ENCODE measurements at regions not wholly inside any gene's neighbourhood (a gene's known extent, or its start where the extent isn't known, plus 50 kb on each side); places are given as distances from the start of the nearest gene placed in this dataset.

GRCh38 chr5:158559643-158560042, 540.1 kb downstream of the EBF1 start:
- no peak for DNase-seq (ENCODE audit: low read depth in 3 of 3, low spot score in 2 of 3)

DNA sequence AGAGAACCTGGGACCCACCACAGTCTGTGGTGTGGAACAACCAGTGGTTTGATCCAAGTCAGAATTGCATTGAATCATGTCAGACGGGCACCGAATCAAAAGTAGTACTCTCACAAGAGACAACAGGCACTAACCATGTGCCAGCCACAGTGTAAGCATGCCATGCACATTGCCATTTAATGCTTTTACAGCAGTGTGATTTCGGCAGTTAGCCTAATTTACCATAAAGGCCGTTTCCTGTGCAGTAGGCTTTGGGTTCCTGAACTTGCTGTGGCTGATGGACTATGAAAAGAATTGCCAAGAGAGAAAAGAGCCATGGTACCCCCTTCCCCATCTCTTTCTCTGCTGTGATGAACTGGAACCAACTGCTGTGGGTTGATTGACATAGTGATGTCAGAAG, 540.6 kb downstream of the EBF1 start:
- DNase-seq (ENCODE audit: low read depth in 3 of 3, low spot score in 2 of 3), result no peak

DNA sequence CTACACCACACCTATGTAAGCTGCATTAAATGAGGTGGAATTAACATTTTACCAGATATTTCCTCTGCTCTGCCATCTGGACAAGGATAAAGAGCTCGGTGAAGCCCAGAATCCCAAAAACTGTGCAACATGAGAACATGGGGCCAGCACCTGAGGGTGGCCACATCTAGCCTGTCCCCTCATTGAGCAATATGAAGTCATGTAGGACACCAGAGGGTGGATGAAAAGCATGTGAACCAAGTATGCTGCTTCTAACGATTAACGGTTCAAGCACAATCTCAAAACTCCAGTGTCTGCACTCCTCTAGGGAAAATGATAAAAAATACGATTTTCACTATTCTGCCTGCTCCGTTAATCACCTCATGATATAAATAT, 545.8 kb downstream of the EBF1 start:
- DNase-seq (ENCODE audit: low read depth in 3 of 3, low spot score in 2 of 3), result no peak

DNA sequence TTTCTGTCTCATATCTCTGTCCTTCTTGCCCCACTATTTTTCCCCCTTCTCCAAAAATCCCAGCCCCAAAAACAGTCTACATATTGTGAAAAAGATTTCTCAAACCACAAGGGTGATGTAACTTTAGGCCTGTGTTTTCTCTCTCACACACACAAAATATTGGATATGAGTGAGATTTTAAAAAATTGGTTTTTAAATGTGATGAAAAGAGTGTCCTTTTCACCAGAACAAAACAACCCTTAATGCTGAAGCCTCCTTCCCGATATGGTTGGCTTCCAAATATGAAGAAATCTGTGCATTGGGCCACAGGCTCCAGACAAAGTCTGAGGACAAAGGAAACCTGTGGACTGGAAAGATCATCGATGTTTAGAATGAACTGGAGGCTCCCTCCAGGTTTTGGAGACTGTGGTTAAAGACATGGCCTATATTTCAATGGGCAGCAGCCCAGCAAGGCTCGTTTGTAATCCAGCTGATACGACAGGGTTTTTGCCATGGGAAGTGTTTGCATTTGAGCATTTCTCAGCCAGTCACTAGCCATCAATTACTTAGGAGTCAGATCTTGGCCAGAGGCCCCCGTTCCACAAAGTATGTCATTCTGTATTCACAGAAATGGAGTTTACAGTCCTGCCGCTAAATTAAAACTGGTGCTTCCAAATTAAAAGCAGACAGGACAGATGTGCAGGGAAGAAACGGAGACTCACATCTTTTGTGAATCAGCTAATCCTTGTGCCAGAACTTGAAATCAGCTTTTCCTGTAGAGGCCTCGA, 546.3 kb downstream of the EBF1 start:
- no peak for DNase-seq (ENCODE audit: low read depth in 3 of 3, low spot score in 2 of 3)

- DNase-seq (ENCODE audit: low read depth in 3 of 3, low spot score in 2 of 3), result no peak
These were observed 547.5 kb downstream of the EBF1 start for GRCh38 chr5:158552241-158552640.

GRCh38 chr5:158549311-158549710, 550.4 kb downstream of the EBF1 start:
- no peak for DNase-seq (ENCODE audit: low read depth in 3 of 3, low spot score in 2 of 3)

- DNase-seq (ENCODE audit: low read depth in 3 of 3, low spot score in 2 of 3), result no peak
These were observed 553.0 kb downstream of the EBF1 start for GRCh38 chr5:158546748-158547147.

DNA sequence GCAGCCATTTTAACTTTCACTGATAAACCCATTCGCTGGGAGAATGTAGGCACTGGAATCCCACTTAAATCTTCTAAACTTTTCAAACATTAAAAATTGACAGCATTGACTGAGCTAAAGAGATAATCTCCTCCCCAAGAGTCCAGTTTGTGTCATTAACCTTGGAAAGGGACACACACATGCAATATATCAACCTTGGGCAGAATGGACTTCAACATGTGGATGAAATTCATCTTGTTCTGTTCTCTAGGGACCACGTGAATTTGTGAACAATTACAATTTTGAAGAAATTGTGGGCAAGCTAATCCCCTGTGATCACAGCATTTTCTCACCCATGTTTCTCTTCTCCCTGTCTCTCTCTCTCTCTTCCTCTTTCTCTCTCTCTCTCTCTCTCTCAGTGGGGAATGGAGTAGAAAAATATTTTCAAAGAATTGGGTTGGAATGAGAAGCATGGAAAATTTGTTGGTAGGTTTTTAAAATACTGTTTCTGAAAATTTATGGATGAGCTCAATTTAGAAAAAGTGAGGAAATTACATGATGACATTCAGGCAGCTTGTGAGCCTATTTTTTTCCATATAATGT, 553.7 kb downstream of the EBF1 start:
- DNase-seq (ENCODE audit: low read depth in 3 of 3, low spot score in 2 of 3), result no peak

DNA sequence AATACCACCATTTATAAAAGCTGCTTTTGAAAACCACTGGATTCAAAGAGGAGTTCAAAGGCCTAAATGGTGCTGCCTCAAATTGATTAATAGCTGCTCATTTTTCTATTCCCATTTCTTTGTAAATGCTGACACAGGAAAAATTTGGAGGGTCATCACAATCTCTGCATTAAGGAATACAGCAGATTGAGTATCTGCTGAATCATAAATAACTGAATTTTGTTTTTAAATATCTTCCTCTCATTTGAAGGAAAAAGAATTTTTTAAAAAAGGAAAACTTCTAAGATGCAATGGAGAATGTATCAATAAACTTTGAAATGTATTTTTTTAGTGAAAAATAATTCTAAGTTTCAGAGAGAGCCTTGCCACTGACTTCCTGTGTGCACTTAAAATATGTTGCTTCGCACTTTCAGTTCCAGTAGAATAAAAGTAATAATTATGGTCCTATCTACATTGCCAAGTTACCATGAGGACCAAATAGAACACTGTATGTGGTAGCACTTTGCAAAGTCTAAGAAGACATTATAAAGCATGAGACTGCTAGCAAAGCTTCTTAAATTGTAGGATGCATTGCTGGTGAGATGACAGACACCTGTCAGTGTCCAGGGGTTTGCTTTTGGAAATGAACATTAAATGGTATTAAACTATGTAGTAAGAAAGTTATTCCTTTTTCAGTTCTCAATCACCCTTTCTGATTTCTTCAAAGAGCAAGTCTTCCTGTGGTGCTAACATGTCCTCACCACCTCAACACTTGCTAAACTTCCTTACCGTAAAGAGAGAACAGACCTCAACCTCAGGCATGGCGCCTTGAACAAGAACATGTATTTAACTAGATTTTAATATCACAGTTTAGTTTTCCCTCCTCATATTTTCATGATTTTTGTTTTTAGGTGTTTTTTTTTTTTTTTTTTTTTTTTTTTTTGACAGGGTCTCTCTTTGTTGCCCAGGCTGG, 555.1 kb downstream of the EBF1 start:
- no peak for DNase-seq (ENCODE audit: low read depth in 3 of 3, low spot score in 2 of 3)

- no peak for DNase-seq (ENCODE audit: low read depth in 3 of 3, low spot score in 2 of 3)
These were observed 556.0 kb downstream of the EBF1 start for GRCh38 chr5:158543539-158544387.

DNA sequence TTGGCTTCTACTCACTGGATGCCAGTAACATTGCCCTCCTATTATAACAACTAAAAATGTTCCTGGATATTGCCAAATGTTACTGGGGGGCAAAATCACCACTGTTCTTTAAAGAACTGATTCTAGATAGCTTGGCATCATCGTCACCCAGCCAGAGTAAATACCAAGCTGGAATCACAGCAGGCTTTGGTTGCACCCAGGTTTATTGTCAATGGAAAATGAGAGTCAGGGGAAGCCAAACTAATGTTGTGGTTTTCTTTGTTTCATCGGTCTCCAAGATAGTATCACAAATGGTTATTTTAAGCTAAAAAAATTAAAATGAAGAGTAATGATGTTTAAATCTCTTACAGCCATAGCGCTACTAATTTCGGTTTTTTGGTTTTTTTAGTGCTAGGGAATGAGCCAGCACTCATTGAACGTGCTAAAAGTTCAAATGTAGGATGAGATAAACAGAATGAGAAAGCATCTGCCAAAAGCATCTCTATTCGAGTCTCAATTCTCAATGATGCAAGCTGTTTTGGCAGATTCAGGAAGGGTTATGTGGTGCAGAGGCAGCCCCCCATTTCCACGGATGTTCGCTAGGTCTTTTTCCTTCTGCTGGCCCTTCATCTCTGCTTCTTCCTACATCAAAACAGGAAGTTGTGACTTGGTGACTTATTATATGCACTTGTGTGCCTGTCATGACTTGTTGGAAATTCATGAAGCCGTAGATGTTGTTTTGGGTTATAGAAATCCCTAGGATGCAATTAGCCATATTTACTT, 558.0 kb downstream of the EBF1 start:
- DNase-seq (ENCODE audit: low read depth in 3 of 3, low spot score in 2 of 3), result no peak

DNA sequence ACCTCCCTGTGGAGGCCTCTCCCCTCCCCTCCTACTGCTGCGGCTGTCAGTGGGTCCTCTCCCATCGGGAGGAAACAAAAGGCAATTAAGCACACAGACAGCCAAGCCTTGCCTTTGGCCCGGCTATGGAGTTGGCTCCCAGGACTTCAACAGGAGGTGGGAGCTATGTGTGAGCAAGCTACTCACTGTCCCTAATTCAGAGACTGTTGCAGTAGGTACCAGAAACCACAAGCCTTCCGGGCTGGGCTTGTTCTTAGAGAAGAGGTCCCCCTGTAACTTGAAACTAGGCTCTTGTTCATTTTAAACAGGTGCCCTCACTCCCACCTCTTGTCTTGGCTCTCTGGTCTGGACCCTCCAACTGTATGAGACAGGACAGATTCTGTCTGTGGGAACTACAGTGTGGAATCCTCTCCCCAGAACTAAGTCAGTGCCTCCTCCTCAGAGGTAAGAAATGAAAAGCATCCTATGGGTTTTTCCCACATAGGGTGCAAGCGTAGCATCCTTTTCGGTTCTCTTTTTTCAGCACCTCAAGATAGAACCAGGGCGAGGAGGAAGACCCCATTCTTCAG, 561.1 kb downstream of the EBF1 start:
- no peak for DNase-seq (ENCODE audit: low read depth in 3 of 3, low spot score in 2 of 3)

DNA sequence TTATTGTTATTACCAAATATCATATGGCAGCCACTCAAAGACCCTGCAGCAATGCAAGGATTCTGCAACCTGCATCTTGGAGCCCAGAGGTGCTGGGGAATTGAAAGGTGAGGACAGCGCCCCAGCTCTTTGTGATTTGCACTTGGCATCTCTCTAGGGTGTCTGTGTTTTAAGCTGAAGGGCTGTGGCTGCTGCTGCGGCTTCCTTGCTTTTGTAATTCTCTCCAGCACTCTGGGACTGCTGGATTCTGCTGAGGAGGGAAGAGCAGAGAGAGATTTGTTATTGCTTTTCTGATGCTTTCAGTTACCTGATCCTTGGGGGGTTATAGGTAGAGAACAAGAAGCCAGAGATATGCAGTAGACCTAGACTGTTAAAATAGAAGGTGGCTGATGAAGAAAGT, 562.4 kb downstream of the EBF1 start:
- DNase-seq (ENCODE audit: low read depth in 3 of 3, low spot score in 2 of 3), result no peak

DNA sequence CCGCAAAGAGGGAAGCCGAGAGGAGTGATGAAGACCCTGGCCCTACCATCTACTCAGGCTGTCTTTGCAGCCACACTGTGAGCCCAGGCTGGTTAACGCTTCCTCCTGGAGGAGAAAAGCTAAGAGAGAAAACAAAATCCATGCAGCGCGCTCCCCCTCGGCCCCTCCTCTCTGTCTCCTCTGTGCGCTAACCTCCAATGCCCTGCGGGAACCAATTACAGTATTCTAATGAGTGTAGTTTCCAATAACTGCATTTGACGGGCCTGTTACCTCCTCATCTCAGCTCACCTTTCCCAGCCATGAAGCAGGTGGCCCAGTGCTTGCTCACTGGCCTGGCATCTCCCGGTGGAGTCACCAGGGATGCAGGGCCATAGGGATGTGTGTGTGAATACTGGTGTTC, 565.5 kb downstream of the EBF1 start:
- no peak for DNase-seq (ENCODE audit: low read depth in 3 of 3, low spot score in 2 of 3)

GRCh38 chr5:158532739-158533138, 567.0 kb downstream of the EBF1 start:
- DNase-seq (ENCODE audit: low read depth in 3 of 3, low spot score in 2 of 3), result no peak

GRCh38 chr5:158531860-158532259, 567.9 kb downstream of the EBF1 start:
- DNase-seq (ENCODE audit: low read depth in 3 of 3, low spot score in 2 of 3), result no peak

DNA sequence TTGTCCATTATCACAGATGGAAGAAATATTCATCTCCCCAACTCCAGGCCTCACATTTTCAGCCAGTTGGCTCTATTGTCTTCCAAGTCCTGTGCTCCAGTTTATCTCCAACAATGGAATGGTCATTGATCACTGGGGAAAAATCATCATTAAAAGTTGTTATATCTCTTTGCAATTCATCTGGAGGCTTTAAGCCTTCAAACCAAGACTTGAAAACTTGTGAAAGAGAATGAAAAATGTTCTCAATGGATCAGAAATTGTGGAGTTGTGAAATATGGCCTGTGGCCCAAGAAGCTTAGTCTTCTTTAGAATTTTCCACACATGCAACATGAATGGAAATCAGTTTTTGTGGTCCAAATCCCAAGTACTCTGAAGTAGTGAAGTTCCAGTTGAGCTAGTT, 569.6 kb downstream of the EBF1 start:
- no peak for DNase-seq (ENCODE audit: low read depth in 3 of 3, low spot score in 2 of 3)

DNA sequence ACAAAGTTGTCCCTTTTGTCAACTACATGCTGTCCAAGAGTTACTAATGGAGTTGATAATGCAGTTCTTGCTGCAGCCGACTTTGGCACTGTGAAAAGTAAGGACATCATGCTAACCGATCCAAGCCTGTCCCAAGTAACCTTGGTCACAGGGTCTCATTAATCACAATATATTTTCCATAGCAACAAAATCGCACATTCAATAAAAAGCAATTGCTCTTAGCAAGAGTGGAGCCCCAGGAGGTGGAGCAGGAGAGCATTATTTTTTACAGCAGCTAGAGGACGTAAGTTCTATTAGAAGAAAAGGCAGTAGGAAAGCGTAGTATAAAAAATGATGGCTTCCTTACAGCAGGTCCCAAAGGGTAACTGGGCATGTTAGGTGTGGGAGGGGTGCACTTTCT, 570.3 kb downstream of the EBF1 start:
- DNase-seq (ENCODE audit: low read depth in 3 of 3, low spot score in 2 of 3), result no peak

GRCh38 chr5:158525663-158526062, 574.1 kb downstream of the EBF1 start:
- DNase-seq (ENCODE audit: low read depth in 3 of 3, low spot score in 2 of 3), result no peak

GRCh38 chr5:158524070-158524469, 575.6 kb downstream of the EBF1 start:
- DNase-seq (ENCODE audit: low read depth in 3 of 3, low spot score in 2 of 3), result no peak
